ENCODE measurements at regions not wholly inside any gene's neighbourhood (a gene's known extent, or its start where the extent isn't known, plus 50 kb on each side); places are given as distances from the start of the nearest gene placed in this dataset.

GRCh38 chr9:79013715-79014610 is 557.8 kb upstream of the TLE4 start:
- no peak overlapping the region for H3K4me3 Mint-ChIP-seq
- H3K36me3 Mint-ChIP-seq = no peaks in the 10 kb centered on the region
- ATAC-seq (no peak), DNase-seq (no peak)
- no peaks in the 10 kb centered on the region for H3K9me3 ChIP-seq (ENCODE audit: control insufficient read depth, insufficient read depth, low read length)
- intact Hi-C loops (cut with micrococcal nuclease) = no loop called here
- WGBS (ENCODE audit: insufficient coverage) = 100% methylated on average over 1 of the region's 3 CpGs
- H3K36me3 ChIP-seq (ENCODE audit: control insufficient read depth, insufficient read depth, low read length) = no peaks in the 10 kb centered on the region
- H3K4me3 ChIP-seq (ENCODE audit: low read length) = no peak overlapping the region
- H3K4me1 ChIP-seq (ENCODE audit: control insufficient read depth, insufficient read depth, low read length) = no peaks in the 10 kb centered on the region
- TF ChIP-seq CTCF (IDR thresholded peaks at IDR 0.05) = no peak
- no peaks in the 10 kb centered on the region for H3K4me1 Mint-ChIP-seq
- no peaks in the 10 kb centered on the region for H3K27me3 ChIP-seq (ENCODE audit: control insufficient read depth, insufficient read depth, low read length)
- no peaks in the 10 kb centered on the region for H3K27me3 Mint-ChIP-seq (ENCODE audit: low read depth in 2 of 2)
- peaks cover 8 to 10% of the 10 kb centered on the region in 2 donors for H3K9me3 Mint-ChIP-seq
- H3K27ac Mint-ChIP-seq = no peak overlapping the region
- H3K27ac ChIP-seq (ENCODE audit: low read length) = no peak overlapping the region

GRCh38 chr9:79014929-79015699 is 556.7 kb upstream of the TLE4 start:
- no peak for TF ChIP-seq CTCF (IDR thresholded peaks at IDR 0.05)
- no peak overlapping the region for H3K4me3 Mint-ChIP-seq
- H3K4me1 Mint-ChIP-seq = no peaks in the 10 kb centered on the region
- no peaks in the 10 kb centered on the region for H3K36me3 ChIP-seq (ENCODE audit: control insufficient read depth, insufficient read depth, low read length)
- no peaks in the 10 kb centered on the region for H3K9me3 ChIP-seq (ENCODE audit: control insufficient read depth, insufficient read depth, low read length)
- intact Hi-C loops (cut with micrococcal nuclease) = no loop called here
- H3K27me3 Mint-ChIP-seq (ENCODE audit: low read depth in 2 of 2) = no peaks in the 10 kb centered on the region
- no peak overlapping the region for H3K27ac Mint-ChIP-seq
- H3K27me3 ChIP-seq (ENCODE audit: control insufficient read depth, insufficient read depth, low read length) = no peaks in the 10 kb centered on the region
- no peak for DNase-seq
- no peak overlapping the region for H3K27ac ChIP-seq (ENCODE audit: low read length)
- no peaks in the 10 kb centered on the region for H3K4me1 ChIP-seq (ENCODE audit: control insufficient read depth, insufficient read depth, low read length)
- H3K4me3 ChIP-seq (ENCODE audit: low read length) = no peak overlapping the region
- H3K9me3 Mint-ChIP-seq = peaks cover 8 to 10% of the 10 kb centered on the region in 2 donors
- ATAC-seq = no peak
- 81% methylated on average over 4 of the region's 5 CpGs for WGBS (ENCODE audit: insufficient coverage)
- no peaks in the 10 kb centered on the region for H3K36me3 Mint-ChIP-seq

- no peak for TF ChIP-seq CTCF (IDR thresholded peaks at IDR 0.05)
- Mint-ChIP-seq H3K36me3 (no peaks in the 10 kb centered on the region), H3K27ac (no peak overlapping the region), H3K27me3 (ENCODE audit: low read depth in 2 of 2) (no peaks in the 10 kb centered on the region), H3K4me3 (no peak overlapping the region), H3K4me1 (no peaks in the 10 kb centered on the region), H3K9me3 (peaks cover 8 to 10% of the 10 kb centered on the region in 2 donors)
- H3K27ac ChIP-seq (ENCODE audit: low read length) = no peak overlapping the region
- intact Hi-C loops (cut with micrococcal nuclease) = no loop called here
- no peak for DNase-seq
- H3K36me3 ChIP-seq (ENCODE audit: control insufficient read depth, insufficient read depth, low read length) = no peaks in the 10 kb centered on the region
- ATAC-seq = no peak
- no peaks in the 10 kb centered on the region for H3K27me3 ChIP-seq (ENCODE audit: control insufficient read depth, insufficient read depth, low read length)
- WGBS (ENCODE audit: insufficient coverage) = 82% methylated on average over 4 of the region's 4 CpGs
- H3K4me3 ChIP-seq (ENCODE audit: low read length) = no peak overlapping the region
- H3K9me3 ChIP-seq (ENCODE audit: control insufficient read depth, insufficient read depth, low read length) = no peaks in the 10 kb centered on the region
- H3K4me1 ChIP-seq (ENCODE audit: control insufficient read depth, insufficient read depth, low read length) = no peaks in the 10 kb centered on the region
Observed at GRCh38 chr9:79015951-79016350, 555.8 kb upstream of the TLE4 start.
